Astrocyte of the spinal cord (primary cell): ENCODE measurements at regions not wholly inside any gene's neighbourhood (a gene's known extent, or its start where the extent isn't known, plus 50 kb on each side); places are given as distances from the start of the nearest gene placed in this dataset.
"Not testable (repeated sequence)": the region's sequence is repeated elsewhere in the genome, so short reads cannot be mapped to it uniquely, and the experiment has no call there.

Experiments used
- DNase-seq: peaks from one replicate; pipeline ENCODE4 v3.0.0; 2011; ENCODE audit warnings: low read depth, low spot score
- H3K4me3 ChIP-seq: 2 replicates; pipeline ENCODE4 v1.5.1; 2011; ENCODE audit warnings: low read depth, mild to moderate bottlenecking, low read length, moderate library complexity
- CTCF ChIP-seq: IDR thresholded peaks from 2 replicates; pipeline ENCODE4 v1.5.1; 2012; ENCODE audit warnings: low read depth, mild to moderate bottlenecking, low read length, inconsistent platforms
- in situ Hi-C: cut with HindIII; loops from 2 replicates; pipeline ENCODE4 v1.10.0; 2017; ENCODE audit warnings: low sequenced_read_pairs

DNA sequence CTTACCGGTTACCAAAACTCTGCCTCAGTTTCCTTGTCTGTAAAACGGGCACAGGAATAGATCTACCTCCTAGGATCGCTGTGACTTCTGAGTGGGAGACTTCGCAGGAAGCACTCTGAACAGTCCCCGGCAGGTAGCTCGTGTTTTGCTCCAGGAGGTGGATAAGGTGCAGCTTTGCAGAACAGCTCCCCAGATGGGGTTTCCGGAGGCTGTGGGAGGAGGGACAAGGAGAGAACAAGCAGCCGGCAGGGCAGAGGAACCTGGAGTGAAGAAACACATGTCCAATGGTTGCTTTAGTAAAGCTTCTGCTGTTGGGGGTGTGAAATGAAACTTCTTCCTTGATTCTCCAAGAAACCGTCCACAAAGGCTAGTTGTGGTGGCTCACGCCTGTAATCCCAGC lies 95.5 kb upstream of the TARDBP start:
- in situ Hi-C loops = no loop called here
- TF ChIP-seq CTCF = no peak
- no peak for DNase-seq
- no peak overlapping the region for H3K4me3 ChIP-seq

DNA sequence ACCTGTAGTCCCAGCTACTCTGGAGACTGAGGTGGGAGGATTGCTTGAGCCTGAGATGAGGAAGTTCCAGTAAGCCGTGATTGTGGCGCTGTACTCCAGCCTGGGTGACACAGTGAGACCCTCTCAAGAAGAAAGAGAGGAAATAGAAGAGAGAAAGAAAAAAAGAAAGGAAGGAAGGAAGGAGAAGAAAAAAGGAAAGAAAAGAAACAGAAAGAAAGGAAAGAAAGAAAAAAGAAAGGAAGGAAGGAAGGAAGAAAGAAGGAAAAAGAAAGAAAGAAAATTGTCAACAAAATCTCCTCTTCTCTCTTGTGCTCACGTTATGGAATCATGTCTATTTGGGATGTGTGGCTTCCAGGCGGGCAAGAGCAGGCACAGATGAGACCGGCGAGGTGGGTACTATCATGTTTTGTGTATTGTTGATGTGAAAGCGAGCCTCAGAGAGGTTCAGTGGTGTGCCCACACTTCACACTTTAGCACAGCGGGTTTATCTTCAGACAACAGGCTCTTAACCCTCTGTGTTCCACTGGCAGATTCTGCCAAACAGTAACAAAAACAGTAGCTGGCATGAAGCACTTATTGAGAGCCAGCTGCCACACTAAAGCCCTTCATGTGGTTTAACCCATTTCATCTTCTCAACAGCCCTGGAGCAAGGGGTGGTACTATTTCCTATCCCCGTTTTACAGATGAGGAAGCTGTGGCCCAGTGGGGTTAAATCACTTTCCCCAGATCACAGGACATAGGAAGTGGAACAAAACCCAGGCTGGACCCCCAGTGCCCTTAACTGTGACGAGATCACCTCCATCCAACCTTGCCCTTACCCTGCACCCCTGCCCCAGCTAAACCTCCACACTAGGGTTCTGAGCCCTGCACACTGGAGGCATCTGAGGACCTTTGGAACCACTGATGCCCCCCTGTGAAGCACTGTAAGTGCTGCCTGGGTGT lies 94.7 kb upstream of the TARDBP start:
- in situ Hi-C loops = no loop called here
- no peak for TF ChIP-seq CTCF
- H3K4me3 ChIP-seq = no peak overlapping the region
- no peak for DNase-seq

- no peak for TF ChIP-seq CTCF
- H3K4me3 ChIP-seq = no peak overlapping the region
- DNase-seq = peak; percentile 63
- in situ Hi-C loops = no loop called here
Observed at GRCh38 chr1:10918531-10918930, 93.9 kb upstream of the TARDBP start.

DNA sequence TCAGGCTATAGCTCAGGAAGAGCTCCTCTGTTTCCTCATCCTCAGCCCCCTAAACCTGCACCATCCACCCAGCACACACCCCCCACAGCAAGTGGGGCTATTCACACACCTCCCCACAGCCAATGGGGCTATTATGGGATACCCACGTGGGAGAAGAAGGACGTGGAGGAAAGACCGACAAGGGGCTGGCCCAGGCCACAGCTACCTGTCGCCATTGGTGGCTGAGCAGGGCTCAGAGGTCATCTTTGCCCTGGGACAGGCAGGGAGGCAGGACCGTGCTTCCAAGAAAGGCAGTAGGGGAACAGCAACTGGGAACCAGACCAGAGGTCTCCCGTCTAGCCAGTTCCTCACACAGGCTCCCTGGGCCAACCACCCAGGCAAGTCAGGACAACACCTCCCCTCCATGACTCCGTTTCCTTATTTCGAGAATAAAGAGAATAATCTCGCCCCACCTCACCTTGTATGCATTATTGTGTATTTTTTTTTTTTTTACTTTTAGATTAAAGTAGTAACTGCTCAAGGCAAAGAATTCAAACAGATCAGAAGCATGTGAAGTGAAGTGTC lies 92.3 kb upstream of the TARDBP start:
- H3K4me3 ChIP-seq = no peak overlapping the region
- in situ Hi-C loops = no loop called here
- no peak for TF ChIP-seq CTCF
- no peak for DNase-seq

- DNase-seq, in situ Hi-C loops: not testable (repeated sequence)
Observed at GRCh38 chr1:10922315-10923060, 90.0 kb upstream of the TARDBP start.

GRCh38 chr1:10924030-10924429 lies 88.4 kb upstream of the TARDBP start:
- no peak overlapping the region for H3K4me3 ChIP-seq
- in situ Hi-C loops = no loop called here
- no peak for TF ChIP-seq CTCF
- DNase-seq = no peak

More at GRCh38 chr1:10922315-10923060, 90.0 kb upstream of the TARDBP start:
- H3K4me3 ChIP-seq = not testable (repeated sequence)

DNA sequence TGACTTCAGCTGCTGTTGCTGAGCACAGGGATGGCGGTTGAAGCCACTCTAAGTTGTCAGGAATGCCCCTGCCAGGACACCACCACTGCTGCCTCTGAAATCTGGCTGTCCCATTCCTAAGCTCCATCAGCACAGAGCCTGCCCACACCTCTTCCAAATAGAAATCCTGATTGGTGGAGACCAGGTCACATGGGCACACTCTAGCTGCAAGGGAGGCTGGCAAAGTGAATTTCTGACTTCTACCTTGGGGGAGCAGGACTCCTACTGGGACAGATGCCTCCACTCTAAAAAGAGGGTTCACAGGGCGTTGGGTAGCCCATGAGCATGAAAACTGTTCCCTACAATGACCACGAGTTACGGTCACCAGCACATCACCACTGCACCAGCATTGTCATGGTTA lies 83.8 kb upstream of the TARDBP start:
- in situ Hi-C loops = no loop called here
- TF ChIP-seq CTCF = no peak

More for the DNA sequence above, 83.8 kb upstream of the TARDBP start:
- H3K4me3 ChIP-seq = no peak overlapping the region
- no peak for DNase-seq
